ENCODE measurements at regions not wholly inside any gene's neighbourhood (a gene's known extent, or its start where the extent isn't known, plus 50 kb on each side); places are given as distances from the start of the nearest gene placed in this dataset.
"Not testable (repeated sequence)": the region's sequence is repeated elsewhere in the genome, so short reads cannot be mapped to it uniquely, and the experiment has no call there.

- no peak for DNase-seq
These were observed 102.9 kb downstream of the LRRN1 start for GRCh38 chr3:3902161-3902560.

- DNase-seq: no peak
These were observed 106.9 kb downstream of the LRRN1 start for GRCh38 chr3:3906171-3906570.

- DNase-seq: no peak
These were observed 107.8 kb downstream of the LRRN1 start for GRCh38 chr3:3907023-3907422.

- DNase-seq: no peak
These were observed 119.5 kb downstream of the LRRN1 start for GRCh38 chr3:3918763-3919162.

- no peak for DNase-seq
These were observed 120.1 kb downstream of the LRRN1 start for GRCh38 chr3:3919316-3919715.

- DNase-seq: no peak
These were observed 124.4 kb downstream of the LRRN1 start for GRCh38 chr3:3923619-3924018.

GRCh38 chr3:3927198-3927597, 128.0 kb downstream of the LRRN1 start:
- DNase-seq: no peak

GRCh38 chr3:3927965-3928364, 128.7 kb downstream of the LRRN1 start:
- DNase-seq: no peak

GRCh38 chr3:3941380-3941779, 142.1 kb downstream of the LRRN1 start:
- not testable (repeated sequence) for DNase-seq

GRCh38 chr3:3951071-3951470, 151.8 kb downstream of the LRRN1 start:
- DNase-seq: no peak

- DNase-seq: no peak
These were observed 152.3 kb downstream of the LRRN1 start for GRCh38 chr3:3951501-3951900.

- not testable (repeated sequence) for DNase-seq
These were observed 163.6 kb downstream of the LRRN1 start for GRCh38 chr3:3962867-3963266.

GRCh38 chr3:3984053-3984452, 184.8 kb downstream of the LRRN1 start:
- DNase-seq: no peak

- DNase-seq: no peak
These were observed 192.4 kb downstream of the LRRN1 start for GRCh38 chr3:3991598-3991997.

GRCh38 chr3:3992312-3992874, 193.2 kb downstream of the LRRN1 start:
- no peak for DNase-seq

- DNase-seq: peak; percentile 34
These were observed 199.1 kb downstream of the LRRN1 start for GRCh38 chr3:3998140-3998922.

GRCh38 chr3:3999340-3999739, 200.1 kb downstream of the LRRN1 start:
- DNase-seq: not testable (repeated sequence)

GRCh38 chr3:4001976-4002375, 202.7 kb downstream of the LRRN1 start:
- no peak for DNase-seq

GRCh38 chr3:4006288-4006687, 207.1 kb downstream of the LRRN1 start:
- no peak for DNase-seq

GRCh38 chr3:4008205-4008604, 209.0 kb downstream of the LRRN1 start:
- DNase-seq: no peak

- DNase-seq: no peak
These were observed 211.9 kb downstream of the LRRN1 start for GRCh38 chr3:4011166-4011565.

- no peak for DNase-seq
These were observed 216.2 kb downstream of the LRRN1 start for GRCh38 chr3:4015426-4015825.

GRCh38 chr3:4019501-4019900, 220.3 kb downstream of the LRRN1 start:
- DNase-seq: no peak

- DNase-seq: no peak
These were observed 221.9 kb downstream of the LRRN1 start for GRCh38 chr3:4021162-4021561.

GRCh38 chr3:4029135-4029534, 229.9 kb downstream of the LRRN1 start:
- no peak for DNase-seq

Measured in CD4-positive, alpha-beta T cell treated with Interleukin-17A for 1 hour (primary cell).